ENCODE measurements at regions not wholly inside any gene's neighbourhood (a gene's known extent, or its start where the extent isn't known, plus 50 kb on each side); places are given as distances from the start of the nearest gene placed in this dataset.

DNA sequence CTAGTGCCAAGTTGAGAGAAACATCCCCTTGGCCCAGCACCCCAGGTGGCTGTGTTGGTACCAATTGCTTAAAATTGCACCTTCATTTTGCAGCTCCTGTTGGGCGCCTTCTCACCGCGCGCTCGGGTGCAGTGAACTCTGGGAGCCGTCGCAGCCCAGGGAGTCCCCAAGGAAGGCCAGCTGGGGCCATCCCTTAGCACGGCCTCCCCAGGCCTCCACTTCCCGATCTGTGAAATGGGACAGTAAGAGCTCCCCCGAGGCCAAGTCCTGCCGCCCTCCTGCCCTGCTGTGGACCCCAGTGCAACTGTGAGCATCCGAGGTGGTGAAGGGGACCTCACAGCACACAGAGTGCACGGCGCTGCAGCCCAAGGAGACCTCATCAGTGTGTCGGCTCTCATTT lies 1234.1 kb downstream of the BRD1 start:
- TF ChIP-seq ZFP30 (CRISPR knock-in tag; IDR thresholded peaks at IDR 0.05) (no peak), CSRNP3 (CRISPR knock-in tag; IDR thresholded peaks at IDR 0.05) (no peak), ZFP3 (CRISPR knock-in tag; IDR thresholded peaks at IDR 0.05) (no peak), ISL1 (CRISPR knock-in tag; IDR thresholded peaks at IDR 0.05) (no peak), CSDC2 (CRISPR knock-in tag; IDR thresholded peaks at IDR 0.05) (no peak), ARNTL (CRISPR knock-in tag; IDR thresholded peaks at IDR 0.05; ENCODE audit: borderline replicate concordance, low read depth) (no peak), TCF4 (CRISPR knock-in tag; IDR thresholded peaks at IDR 0.05; ENCODE audit: borderline replicate concordance) (no peak), ESRRG (CRISPR knock-in tag; IDR thresholded peaks at IDR 0.05) (no peak), ZNF565 (CRISPR knock-in tag; conservative IDR thresholded peaks at IDR 0.05; ENCODE audit: low read depth) (no peak), GLIS3 (CRISPR knock-in tag; IDR thresholded peaks at IDR 0.05) (no peak), CREB5 (CRISPR knock-in tag; IDR thresholded peaks at IDR 0.05; ENCODE audit: low read depth) (no peak)
- TF ChIP-seq, protein P1, sequence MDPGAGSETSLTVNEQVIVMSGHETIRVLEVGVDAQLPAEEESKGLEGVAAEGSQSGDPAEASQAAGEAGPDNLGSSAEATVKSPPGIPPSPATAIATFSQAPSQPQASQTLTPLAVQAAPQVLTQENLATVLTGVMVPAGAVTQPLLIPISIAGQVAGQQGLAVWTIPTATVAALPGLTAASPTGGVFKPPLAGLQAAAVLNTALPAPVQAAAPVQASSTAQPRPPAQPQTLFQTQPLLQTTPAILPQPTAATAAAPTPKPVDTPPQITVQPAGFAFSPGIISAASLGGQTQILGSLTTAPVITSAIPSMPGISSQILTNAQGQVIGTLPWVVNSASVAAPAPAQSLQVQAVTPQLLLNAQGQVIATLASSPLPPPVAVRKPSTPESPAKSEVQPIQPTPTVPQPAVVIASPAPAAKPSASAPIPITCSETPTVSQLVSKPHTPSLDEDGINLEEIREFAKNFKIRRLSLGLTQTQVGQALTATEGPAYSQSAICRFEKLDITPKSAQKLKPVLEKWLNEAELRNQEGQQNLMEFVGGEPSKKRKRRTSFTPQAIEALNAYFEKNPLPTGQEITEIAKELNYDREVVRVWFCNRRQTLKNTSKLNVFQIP (CRISPR knock-in tag; IDR thresholded peaks at IDR 0.05; ENCODE audit: borderline replicate concordance, low read depth) = no peak

All from SK-N-SH treated with all-trans-retinoic acid at 6 μM for 48 hours (cell line).